ENCODE measurements at regions not wholly inside any gene's neighbourhood (a gene's known extent, or its start where the extent isn't known, plus 50 kb on each side); places are given as distances from the start of the nearest gene placed in this dataset.

DNA sequence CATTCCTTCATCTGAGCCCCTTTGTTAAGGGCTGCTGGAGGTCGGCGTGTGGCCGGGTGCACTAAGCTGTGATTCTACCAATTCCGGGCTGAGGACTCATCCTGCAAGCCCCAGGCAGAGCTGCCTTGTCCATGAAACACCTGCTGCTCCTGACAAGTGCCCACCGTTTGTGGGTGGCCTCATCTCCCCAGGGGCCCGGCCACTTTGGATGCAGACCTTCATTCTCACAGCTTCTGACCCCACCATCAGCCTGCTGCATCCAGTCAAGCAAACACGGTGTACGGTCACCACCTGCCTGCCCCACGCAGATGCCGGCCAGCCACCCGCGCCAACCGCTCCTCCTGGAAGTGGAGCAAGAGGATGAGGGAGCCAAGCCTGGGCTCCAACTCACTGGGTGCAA is 382.7 kb downstream of the THBS2 start:
- TF ChIP-seq, protein P1, sequence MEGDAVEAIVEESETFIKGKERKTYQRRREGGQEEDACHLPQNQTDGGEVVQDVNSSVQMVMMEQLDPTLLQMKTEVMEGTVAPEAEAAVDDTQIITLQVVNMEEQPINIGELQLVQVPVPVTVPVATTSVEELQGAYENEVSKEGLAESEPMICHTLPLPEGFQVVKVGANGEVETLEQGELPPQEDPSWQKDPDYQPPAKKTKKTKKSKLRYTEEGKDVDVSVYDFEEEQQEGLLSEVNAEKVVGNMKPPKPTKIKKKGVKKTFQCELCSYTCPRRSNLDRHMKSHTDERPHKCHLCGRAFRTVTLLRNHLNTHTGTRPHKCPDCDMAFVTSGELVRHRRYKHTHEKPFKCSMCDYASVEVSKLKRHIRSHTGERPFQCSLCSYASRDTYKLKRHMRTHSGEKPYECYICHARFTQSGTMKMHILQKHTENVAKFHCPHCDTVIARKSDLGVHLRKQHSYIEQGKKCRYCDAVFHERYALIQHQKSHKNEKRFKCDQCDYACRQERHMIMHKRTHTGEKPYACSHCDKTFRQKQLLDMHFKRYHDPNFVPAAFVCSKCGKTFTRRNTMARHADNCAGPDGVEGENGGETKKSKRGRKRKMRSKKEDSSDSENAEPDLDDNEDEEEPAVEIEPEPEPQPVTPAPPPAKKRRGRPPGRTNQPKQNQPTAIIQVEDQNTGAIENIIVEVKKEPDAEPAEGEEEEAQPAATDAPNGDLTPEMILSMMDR (IDR thresholded peaks at IDR 0.05; ENCODE audit: insufficient read depth, low read depth, low read length): no peak
- TF ChIP-seq EZH2 (IDR thresholded peaks at IDR 0.05; ENCODE audit: insufficient read depth, low read length): no peak
